H9 (cell line): ENCODE measurements at regions not wholly inside any gene's neighbourhood (a gene's known extent, or its start where the extent isn't known, plus 50 kb on each side); places are given as distances from the start of the nearest gene placed in this dataset.

Experiments used
- DNase-seq: peaks from one replicate; pipeline ENCODE4 v3.0.0-alpha.2; 2017
- H2AFZ ChIP-seq: one replicate; pipeline ENCODE4 v1.6.1; 2013; ENCODE audit warnings: mild to moderate bottlenecking, low read length, control low read depth, moderate library complexity
- H2AK5ac ChIP-seq: 2 replicates; pipeline ENCODE4 v1.6.1; 2013; ENCODE audit warnings: low read length, control low read depth, mixed read lengths; ENCODE audit not compliant: insufficient read length
- H2BK120ac ChIP-seq: one replicate; pipeline ENCODE4 v1.6.1; 2013; ENCODE audit warnings: low read depth, mild to moderate bottlenecking, low read length, control low read depth, inconsistent platforms; ENCODE audit not compliant: poor library complexity, severe bottlenecking
- H2BK12ac ChIP-seq: 2 replicates; pipeline ENCODE4 v1.6.1; 2013; ENCODE audit warnings: low read length, control low read depth, mixed read lengths, low read depth; ENCODE audit not compliant: insufficient read length
- H2BK15ac ChIP-seq: 2 replicates; pipeline ENCODE4 v1.6.1; 2013; ENCODE audit warnings: low read depth, low read length, control low read depth
- H2BK20ac ChIP-seq: one replicate; pipeline ENCODE4 v1.6.1; 2013; ENCODE audit warnings: low read depth, mild to moderate bottlenecking, low read length, control low read depth, inconsistent platforms; ENCODE audit not compliant: poor library complexity, severe bottlenecking
- H2BK5ac ChIP-seq: 2 replicates; pipeline ENCODE4 v1.6.1; 2013; ENCODE audit warnings: low read length, control low read depth, mixed read lengths; ENCODE audit not compliant: insufficient read length
- H3K14ac ChIP-seq: 2 replicates; pipeline ENCODE4 v1.6.1; 2013; ENCODE audit warnings: low read length, control low read depth; ENCODE audit not compliant: insufficient read depth
- H3K18ac ChIP-seq: 2 replicates; pipeline ENCODE4 v1.6.1; 2013; ENCODE audit warnings: low read depth, mild to moderate bottlenecking, mixed read lengths, low read length, control low read depth; ENCODE audit not compliant: insufficient read length
- H3K23ac ChIP-seq: 2 replicates; pipeline ENCODE4 v1.6.1; 2013; ENCODE audit warnings: low read length, control low read depth, mixed read lengths, low read depth; ENCODE audit not compliant: insufficient read length
- H3K23me2 ChIP-seq: 2 replicates; pipeline ENCODE4 v1.6.1; 2013; ENCODE audit warnings: low read depth, mild to moderate bottlenecking, mixed read lengths, low read length, control low read depth; ENCODE audit not compliant: insufficient read length, poor library complexity, severe bottlenecking
- H3K27ac ChIP-seq: 2 replicates; pipeline ENCODE4 v1.5.1; 2013; ENCODE audit warnings: low read length, control low read depth, mixed read lengths, low read depth; ENCODE audit not compliant: insufficient read length
- H3K27me3 ChIP-seq: 2 replicates; pipeline ENCODE4 v1.6.1; 2013; ENCODE audit warnings: low read length, control low read depth, inconsistent platforms; ENCODE audit not compliant: insufficient read depth
- H3K4ac ChIP-seq: 2 replicates; pipeline ENCODE4 v1.6.1; 2013; ENCODE audit warnings: low read depth, mild to moderate bottlenecking, control low read depth, inconsistent platforms, low read length, moderate library complexity
- H3K4me1 ChIP-seq: 2 replicates; pipeline ENCODE4 v1.6.1; 2013; ENCODE audit warnings: low read length, control low read depth, inconsistent platforms; ENCODE audit not compliant: insufficient read depth
- H3K4me2 ChIP-seq: 2 replicates; pipeline ENCODE4 v1.6.1; 2013; ENCODE audit warnings: low read length, control low read depth, mixed read lengths; ENCODE audit not compliant: insufficient read length, insufficient read depth
- H3K56ac ChIP-seq: 2 replicates; pipeline ENCODE4 v1.6.1; 2013; ENCODE audit warnings: low read depth, mild to moderate bottlenecking, mixed read lengths, low read length, control low read depth; ENCODE audit not compliant: insufficient read length
- H3K79me1 ChIP-seq: 2 replicates; pipeline ENCODE4 v1.6.1; 2013; ENCODE audit warnings: low read depth, mild to moderate bottlenecking, moderate library complexity, low read length, control low read depth, inconsistent platforms; ENCODE audit not compliant: insufficient read depth, poor library complexity, severe bottlenecking
- H3K79me2 ChIP-seq: 2 replicates; pipeline ENCODE4 v1.6.1; 2013; ENCODE audit warnings: low read length, control low read depth, inconsistent platforms; ENCODE audit not compliant: insufficient read depth
- H3K9ac ChIP-seq: 2 replicates; pipeline ENCODE4 v1.6.1; 2013; ENCODE audit warnings: low read length, control low read depth, mixed read lengths; ENCODE audit not compliant: insufficient read length; ENCODE audit errors: extremely low read depth
- H3K9me3 ChIP-seq: one replicate; pipeline ENCODE4 v1.6.1; 2013; ENCODE audit warnings: low read depth, low read length, inconsistent platforms; ENCODE audit not compliant: control insufficient read depth
- H3T11ph ChIP-seq: one replicate; pipeline ENCODE4 v1.6.1; 2013; ENCODE audit warnings: mild to moderate bottlenecking, low read length, control low read depth, inconsistent platforms
- H4K20me1 ChIP-seq: one replicate; pipeline ENCODE4 v1.6.1; 2013; ENCODE audit not compliant: control insufficient read depth, insufficient read length, insufficient read depth
- H4K5ac ChIP-seq: 2 replicates; pipeline ENCODE4 v1.6.1; 2013; ENCODE audit warnings: low read depth, mild to moderate bottlenecking, mixed read lengths, low read length, control low read depth; ENCODE audit not compliant: insufficient read length
- H4K8ac ChIP-seq: replicated peaks from 2 replicates; pipeline ENCODE4 v1.6.1; 2013; ENCODE audit warnings: low read length, control low read depth, mixed read lengths, low read depth; ENCODE audit not compliant: insufficient read length
- H4K91ac ChIP-seq: 2 replicates; pipeline ENCODE4 v1.6.1; 2013; ENCODE audit warnings: low read depth, mild to moderate bottlenecking, moderate library complexity, mixed read lengths, low read length, control low read depth; ENCODE audit not compliant: insufficient read length
- H3K27ac Mint-ChIP-seq, 3 experiments: 2 replicates in 2 of 3; 3 replicates in 1 of 3; pipeline ENCODE4 v1.8.0; 2020 to 2021; ENCODE audit warnings: mixed read lengths in 3 of 3, mild to moderate bottlenecking in 1 of 3, moderate library complexity in 1 of 3
- H3K27me3 Mint-ChIP-seq: 2 replicates; pipeline ENCODE4 v1.8.0; 2021; ENCODE audit warnings: low read depth, mild to moderate bottlenecking, moderate library complexity, mixed read lengths
- H3K36me3 Mint-ChIP-seq, 3 experiments: 2 replicates in 2 of 3; 3 replicates in 1 of 3; pipeline ENCODE4 v1.8.0; 2020 to 2021; ENCODE audit warnings: low read depth in 3 of 3, mixed read lengths in 3 of 3; ENCODE audit not compliant: insufficient read depth in 1 of 3
- H3K4me1 Mint-ChIP-seq, 2 experiments: 2 replicates each; pipeline ENCODE4 v1.8.0; 2020; ENCODE audit warnings: mixed read lengths in 2 of 2
- H3K4me3 Mint-ChIP-seq, 2 experiments: 2 replicates in 1 of 2; 3 replicates in 1 of 2; pipeline ENCODE4 v1.8.0; 2020 to 2021; ENCODE audit warnings: mild to moderate bottlenecking in 2 of 2, mixed read lengths in 2 of 2, moderate library complexity in 1 of 2
- H3K9me3 Mint-ChIP-seq, 2 experiments: 2 replicates in 1 of 2; 3 replicates in 1 of 2; pipeline ENCODE4 v1.8.0; 2020; ENCODE audit warnings: mild to moderate bottlenecking in 2 of 2, mixed read lengths in 2 of 2, moderate library complexity in 1 of 2
- CTCF ChIP-seq: fragments of 200-600 bp; sonication (generic); conservative IDR thresholded peaks from 3 replicates; pipeline ENCODE4 v1.8.0; 2021; ENCODE audit warnings: antibody characterized with exemption, mild to moderate bottlenecking
- WGBS: extraction: QIAGEN DNeasy Blood & Tissue Kit; methylation state at CpG from one replicate; pipeline ENCODE4 v1.1.7; 2013; ENCODE audit warnings: missing lambda C conversion rate, low lambda C conversion rate, mixed read lengths; ENCODE audit not compliant: insufficient read length; ENCODE audit errors: extremely low coverage; 5-methylcytosine and 5-hydroxymethylcytosine counted together

- H3T11ph ChIP-seq: no peak overlapping the region
- H3K14ac ChIP-seq: no peak overlapping the region
- H3K27me3 Mint-ChIP-seq: peaks cover 21% of the 10 kb centered on the region
- H4K5ac ChIP-seq: no peak overlapping the region
- no peak overlapping the region for H2AFZ ChIP-seq
- no peaks in the 10 kb centered on the region for H3K79me1 ChIP-seq
- H3K36me3 Mint-ChIP-seq: no peaks in the 10 kb centered on the region
- H3K4ac ChIP-seq: no peak overlapping the region
- no peak overlapping the region for H2BK12ac ChIP-seq
- H3K23ac ChIP-seq: no peak overlapping the region
- no peak overlapping the region for H3K56ac ChIP-seq
- H3K4me2 ChIP-seq: no peak overlapping the region
- H3K9me3 Mint-ChIP-seq: no peaks in the 10 kb centered on the region; a peak in 2 of 5 replicates
- H3K23me2 ChIP-seq: no peaks in the 10 kb centered on the region
- no peak overlapping the region for H4K8ac ChIP-seq
- H3K4me1 ChIP-seq: no peaks in the 10 kb centered on the region
- H2BK15ac ChIP-seq: no peak overlapping the region
- no peak overlapping the region for H2BK20ac ChIP-seq
- no peaks in the 10 kb centered on the region for H3K79me2 ChIP-seq
- no peak overlapping the region for H3K4me3 Mint-ChIP-seq
- no peak overlapping the region for H3K9ac ChIP-seq
- no peak overlapping the region for H2AK5ac ChIP-seq
- TF ChIP-seq CTCF: no peak
- no peak for DNase-seq
- no peak overlapping the region for H4K91ac ChIP-seq
- H3K4me1 Mint-ChIP-seq: peaks cover 0 to 4% of the 10 kb centered on the region in 2 experiments; a peak in 2 of 4 replicates
- no peak overlapping the region for H3K27ac Mint-ChIP-seq
- WGBS: no CpG with 5 or more reads among the region's 5 CpGs
- no peaks in the 10 kb centered on the region for H4K20me1 ChIP-seq
- H2BK5ac ChIP-seq: no peak overlapping the region
- no peaks in the 10 kb centered on the region for H3K9me3 ChIP-seq
- no peak overlapping the region for H3K27ac ChIP-seq
- no peak overlapping the region for H3K18ac ChIP-seq
- H2BK120ac ChIP-seq: no peak overlapping the region
- H3K27me3 ChIP-seq: no peaks in the 10 kb centered on the region
These were observed 84.8 kb upstream of the POMGNT2 start for GRCh38 chr3:43190670-43191069.
